Psoas muscle (tissue), 7 donors: ENCODE measurements at regions not wholly inside any gene's neighbourhood (a gene's known extent, or its start where the extent isn't known, plus 50 kb on each side); places are given as distances from the start of the nearest gene placed in this dataset.

Source experiments
- ATAC-seq, 4 donors: fragments of 200-7000 bp; cut with Tn5 transposase; one replicate each; pipeline ENCODE4 v1.9.1; 2020; ENCODE audit warnings: moderate library complexity in 3 of 4, mild to moderate bottlenecking in 2 of 4
- DNase-seq, 2 donors: peaks; one replicate each; pipeline ENCODE4 v3.0.0-alpha.2; 2020
- H3K27ac ChIP-seq: fragments of 200-600 bp; one replicate; pipeline ENCODE4 v1.8.0; 2022
- H3K27me3 ChIP-seq, 3 donors: fragments of 200-600 bp in 1 of 3; one replicate each; pipeline versions ENCODE4 v1.6.1 to v1.8.0; 2013 to 2022; ENCODE audit warnings: low read length in 2 of 3, mild to moderate bottlenecking in 2 of 3, moderate library complexity in 1 of 3; ENCODE audit not compliant: insufficient read depth in 3 of 3
- H3K36me3 ChIP-seq, 2 donors: fragments of 200-600 bp in 1 of 2; one replicate each; pipeline versions ENCODE4 v1.6.1 to v1.8.0; 2013 to 2022; ENCODE audit warnings: low read depth in 1 of 2, mild to moderate bottlenecking in 1 of 2, moderate library complexity in 1 of 2; ENCODE audit not compliant: insufficient read depth in 1 of 2
- H3K4me1 ChIP-seq: fragments of 200-600 bp; one replicate; pipeline ENCODE4 v1.8.0; 2022
- H3K4me3 ChIP-seq: fragments of 200-600 bp; one replicate; pipeline ENCODE4 v1.8.0; 2022; ENCODE audit warnings: mild to moderate bottlenecking
- H3K9me3 ChIP-seq: fragments of 200-600 bp; one replicate; pipeline ENCODE4 v1.8.0; 2022
- WGBS, 3 donors: extraction: QIAGEN DNeasy Blood & Tissue Kit; methylation state at CpG; one replicate each; pipeline versions ENCODE4 v1.1.6 to v1.1.7; 2013; 5-methylcytosine and 5-hydroxymethylcytosine counted together
- intact Hi-C, 2 donors: fragments of 100-400 bp; cut with DNase I; formaldehyde crosslinking; loops; one replicate each; pipeline versions ENCODE4 v1.11.0 to v1.14.2; 2022
- TF ChIP-seq, protein P1 (sequence below): fragments of 200-600 bp; IDR thresholded peaks from one replicate; pipeline ENCODE4 v1.8.0; 2022; ENCODE audit warnings: antibody characterized with exemption
- donor health status: healthy with polysubstance abuse.
- donor health status: DM: no; HTN: no; CAD: no; lungs with moderate emphysema.
- donor health status: Bipolar disorder and iron deficiency.
- donor health status: healthy.
- donor health status: DM: yes; HTN: yes; CAD: no.
- donor health status: DM: no; HTN: no; CAD: no.
- donor health status: DM: yes; HTN: yes; CAD: no.

DNA sequence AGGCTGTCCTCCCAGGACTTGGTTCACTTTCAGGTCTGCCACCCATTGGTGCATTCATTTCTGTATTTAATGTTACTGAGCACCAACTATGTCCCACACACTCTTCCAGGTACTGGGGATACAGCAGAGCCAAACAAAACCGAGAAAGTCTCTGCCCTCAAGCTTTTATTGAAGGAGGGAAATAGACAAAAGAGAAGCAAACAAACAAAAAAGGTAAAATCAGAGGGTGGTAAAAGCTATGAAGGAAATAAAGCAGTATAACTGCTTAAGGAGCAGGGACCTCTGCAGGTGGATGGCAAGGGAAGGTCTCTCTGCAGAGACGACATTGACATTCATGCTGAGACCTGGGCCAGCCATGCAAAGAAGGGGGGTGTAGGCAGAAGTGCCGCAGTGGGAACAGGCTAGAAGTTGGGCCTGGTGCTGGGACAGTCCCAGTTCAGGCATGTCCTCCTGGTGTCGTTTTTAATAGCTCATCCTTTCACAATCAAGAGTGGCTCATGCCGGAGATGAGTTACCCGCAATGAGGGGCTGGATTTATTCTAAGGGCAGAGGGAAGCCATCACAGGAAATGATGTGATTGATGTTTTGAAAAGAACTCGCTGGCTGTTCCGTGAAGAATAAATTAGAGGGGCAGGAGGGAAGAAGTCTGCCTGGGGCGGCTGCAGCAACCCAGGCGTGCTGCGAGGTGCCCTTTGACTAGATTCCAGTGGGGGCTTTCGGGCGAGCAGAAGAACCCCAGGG lies 72.8 kb downstream of the IRF2BPL start:
- H3K9me3 ChIP-seq: no peaks in the 10 kb centered on the region
- H3K4me3 ChIP-seq: peak overlapping the region; percentile 62
- ATAC-seq (peak; percentile 66 to 83 (median 74)), DNase-seq (peak; percentile 50 to 79)
- intact Hi-C loops: loop anchor here (2.0 to 5.0 kb wide), 4 partner anchors 37 to 72 kb away; partner anchors contain the start of gene IRF2BPL (in 1 of the 2)
- H3K27me3 ChIP-seq: no peaks in the 10 kb centered on the region
- peaks cover 50% of the 10 kb centered on the region for H3K4me1 ChIP-seq
- TF ChIP-seq, protein P1, sequence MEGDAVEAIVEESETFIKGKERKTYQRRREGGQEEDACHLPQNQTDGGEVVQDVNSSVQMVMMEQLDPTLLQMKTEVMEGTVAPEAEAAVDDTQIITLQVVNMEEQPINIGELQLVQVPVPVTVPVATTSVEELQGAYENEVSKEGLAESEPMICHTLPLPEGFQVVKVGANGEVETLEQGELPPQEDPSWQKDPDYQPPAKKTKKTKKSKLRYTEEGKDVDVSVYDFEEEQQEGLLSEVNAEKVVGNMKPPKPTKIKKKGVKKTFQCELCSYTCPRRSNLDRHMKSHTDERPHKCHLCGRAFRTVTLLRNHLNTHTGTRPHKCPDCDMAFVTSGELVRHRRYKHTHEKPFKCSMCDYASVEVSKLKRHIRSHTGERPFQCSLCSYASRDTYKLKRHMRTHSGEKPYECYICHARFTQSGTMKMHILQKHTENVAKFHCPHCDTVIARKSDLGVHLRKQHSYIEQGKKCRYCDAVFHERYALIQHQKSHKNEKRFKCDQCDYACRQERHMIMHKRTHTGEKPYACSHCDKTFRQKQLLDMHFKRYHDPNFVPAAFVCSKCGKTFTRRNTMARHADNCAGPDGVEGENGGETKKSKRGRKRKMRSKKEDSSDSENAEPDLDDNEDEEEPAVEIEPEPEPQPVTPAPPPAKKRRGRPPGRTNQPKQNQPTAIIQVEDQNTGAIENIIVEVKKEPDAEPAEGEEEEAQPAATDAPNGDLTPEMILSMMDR: no peak
- WGBS, 3 donors: 3 to 17% (median 5%) methylated on average over 11 to 13 of the region's 13 CpGs
- H3K27ac ChIP-seq: peak overlapping the region; percentile 99
- no peaks in the 10 kb centered on the region for H3K36me3 ChIP-seq

DNA sequence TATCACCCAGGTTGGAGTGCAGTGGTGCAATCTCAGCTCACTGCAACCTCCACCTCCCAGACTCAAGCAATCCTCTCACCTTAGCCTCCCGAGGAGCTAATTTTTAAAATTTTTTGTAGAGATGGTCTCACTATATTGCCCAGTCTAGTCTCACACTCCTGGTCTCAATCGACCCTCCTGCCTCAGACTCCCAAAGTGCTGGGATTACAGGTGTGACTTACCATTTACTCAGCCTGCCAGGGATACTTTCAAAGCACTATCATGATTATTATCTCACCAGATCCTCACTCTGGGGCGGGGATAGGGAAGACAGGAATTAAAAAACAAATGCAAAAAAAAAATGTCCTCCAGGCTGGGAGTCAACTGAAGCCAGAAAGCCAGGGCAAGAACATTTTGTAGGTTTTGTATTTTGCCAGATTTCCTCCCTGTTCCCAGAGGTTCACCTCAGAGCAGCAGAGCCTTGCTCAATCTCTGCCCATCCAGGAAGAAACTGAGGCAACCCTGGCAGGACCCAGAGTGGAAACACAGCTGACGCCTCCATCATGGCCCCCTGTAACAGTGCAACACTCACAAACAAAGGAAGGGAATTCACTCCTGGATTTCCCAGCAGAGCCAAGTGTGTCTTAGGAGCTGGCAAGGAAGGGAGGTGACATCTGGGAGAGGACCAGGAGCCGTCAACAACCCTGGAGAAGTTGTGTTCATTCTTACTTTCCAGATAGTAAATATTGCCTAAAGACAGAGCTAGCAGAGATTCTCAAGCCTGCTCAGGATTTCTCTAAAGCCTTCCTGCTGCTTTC lies 73.9 kb downstream of the IRF2BPL start:
- WGBS, 3 donors: 60 to 64% (median 62%) methylated on average over 5 of the region's 5 CpGs
- ATAC-seq (no peak), DNase-seq (no peak)
- Histone ChIP-seq H3K36me3 (no peaks in the 10 kb centered on the region), H3K27ac (peak overlapping the region; percentile 99), H3K9me3 (no peaks in the 10 kb centered on the region), H3K4me1 (peaks cover 62% of the 10 kb centered on the region), H3K4me3 (peak overlapping the region; percentile 56), H3K27me3 (no peaks in the 10 kb centered on the region)
- intact Hi-C loops: loop anchor here (2.0 to 5.0 kb wide), 4 partner anchors 37 to 73 kb away; partner anchors contain the start of gene IRF2BPL (in 1 of the 2)
- TF ChIP-seq, protein P1: no peak

DNA sequence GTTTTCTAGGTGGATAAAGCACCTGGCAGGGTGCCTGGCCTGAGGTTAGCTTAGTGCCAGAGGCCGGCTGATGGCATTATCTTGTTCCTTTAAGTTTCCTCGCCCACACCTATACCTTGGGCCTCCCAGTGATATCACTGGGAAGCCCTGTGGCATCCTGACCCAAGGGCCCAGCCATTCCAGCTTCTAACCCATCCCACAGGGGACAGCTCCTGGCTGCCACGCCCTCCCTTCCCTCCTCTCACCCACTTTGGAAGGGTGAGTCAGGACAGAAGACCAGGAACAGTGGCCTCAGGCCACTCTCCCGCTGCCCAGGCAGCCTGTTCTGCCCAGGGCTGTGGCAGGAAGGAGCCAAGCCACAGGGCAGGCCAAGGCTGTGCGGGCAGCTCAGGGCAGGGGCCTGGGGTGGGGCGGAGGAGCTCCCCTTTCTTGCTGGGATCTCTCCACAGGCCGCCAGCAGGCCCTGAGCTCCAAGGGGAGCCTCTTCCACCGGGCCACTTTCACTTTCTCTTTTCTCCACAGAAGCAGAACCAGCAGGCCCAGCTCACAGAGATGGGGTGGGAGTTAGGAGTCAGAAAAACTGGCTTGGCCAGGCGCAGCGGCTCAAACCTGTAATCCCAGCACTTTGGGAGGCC lies 75.1 kb downstream of the IRF2BPL start:
- Histone ChIP-seq H3K27me3 (no peaks in the 10 kb centered on the region), H3K9me3 (no peaks in the 10 kb centered on the region), H3K36me3 (no peaks in the 10 kb centered on the region), H3K4me1 (peaks cover 65% of the 10 kb centered on the region), H3K27ac (peak overlapping the region; percentile 99), H3K4me3 (peak overlapping the region; percentile 56)
- 14 to 20% (median 17%) methylated on average over 9 to 10 of the region's 10 CpGs for WGBS, 3 donors
- TF ChIP-seq, protein P1: no peak
- ATAC-seq: peak; percentile 76 to 86 (median 82)
- peak; percentile 75 to 88 for DNase-seq
- intact Hi-C loops: loop anchor here in 1 of 2 donors (5.0 kb wide), 1 partner anchor 36 kb away; no protein-coding TSS in a partner anchor

DNA sequence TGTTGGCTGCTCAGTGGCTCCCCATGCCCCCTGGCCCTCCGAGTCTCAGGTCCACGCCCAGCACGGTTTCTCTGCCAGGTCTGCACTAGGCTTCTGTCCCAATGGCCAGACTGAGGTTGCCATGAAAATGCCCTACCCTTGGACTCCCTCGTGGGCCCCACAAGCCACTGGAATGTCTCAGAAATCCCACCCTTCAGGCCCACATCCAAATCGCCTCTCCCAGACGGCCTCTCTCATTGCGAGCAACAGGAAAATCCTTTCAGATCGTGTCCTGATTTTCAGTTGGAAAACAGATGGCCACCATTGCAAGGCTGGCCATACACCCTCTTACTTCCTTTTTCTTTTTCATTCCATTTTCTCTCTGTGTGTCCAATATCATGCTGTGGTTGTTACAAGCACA lies 77.3 kb downstream of the IRF2BPL start:
- ATAC-seq (no peak), DNase-seq (no peak)
- Histone ChIP-seq H3K27ac (peak overlapping the region; percentile 9), H3K4me3 (no peak overlapping the region), H3K36me3 (no peaks in the 10 kb centered on the region), H3K27me3 (no peaks in the 10 kb centered on the region), H3K9me3 (no peaks in the 10 kb centered on the region), H3K4me1 (peaks cover 72% of the 10 kb centered on the region)
- 58 to 64% (median 58%) methylated on average over 8 of the region's 8 CpGs for WGBS, 3 donors
- TF ChIP-seq, protein P1: no peak
- intact Hi-C loops: loop anchor here in 1 of 2 donors (5.0 kb wide), 1 partner anchor 34 kb away; no protein-coding TSS in a partner anchor
